NB4 (cell line): ENCODE measurements at regions not wholly inside any gene's neighbourhood (a gene's known extent, or its start where the extent isn't known, plus 50 kb on each side); places are given as distances from the start of the nearest gene placed in this dataset.
"Not testable (repeated sequence)": the region's sequence is repeated elsewhere in the genome, so short reads cannot be mapped to it uniquely, and the experiment has no call there.

Experiments
- DNase-seq: peaks from one replicate; pipeline ENCODE4 v3.0.0; 2010; ENCODE audit warnings: low read depth
- H3K4me3 ChIP-seq: one replicate; pipeline ENCODE4 v1.5.1; 2011; ENCODE audit warnings: mild to moderate bottlenecking, low read depth, low read length, moderate library complexity
- MYC ChIP-seq: IDR thresholded peaks from 2 replicates; pipeline ENCODE4 v1.6.1; 2011; ENCODE audit warnings: low read depth, low read length
- POLR2A ChIP-seq: IDR thresholded peaks from 2 replicates; pipeline ENCODE4 v1.6.1; 2011; ENCODE audit warnings: mild to moderate bottlenecking; ENCODE audit not compliant: insufficient read length; ENCODE audit errors: extremely low read depth
- TF ChIP-seq, protein P1 (sequence below): IDR thresholded peaks from one replicate; pipeline ENCODE4 v1.5.1; 2012; ENCODE audit warnings: low read depth, low read length
- TF ChIP-seq, protein P2 (sequence below): IDR thresholded peaks from 2 replicates; pipeline ENCODE4 v1.6.1; 2011; ENCODE audit warnings: low read depth, low read length

DNA sequence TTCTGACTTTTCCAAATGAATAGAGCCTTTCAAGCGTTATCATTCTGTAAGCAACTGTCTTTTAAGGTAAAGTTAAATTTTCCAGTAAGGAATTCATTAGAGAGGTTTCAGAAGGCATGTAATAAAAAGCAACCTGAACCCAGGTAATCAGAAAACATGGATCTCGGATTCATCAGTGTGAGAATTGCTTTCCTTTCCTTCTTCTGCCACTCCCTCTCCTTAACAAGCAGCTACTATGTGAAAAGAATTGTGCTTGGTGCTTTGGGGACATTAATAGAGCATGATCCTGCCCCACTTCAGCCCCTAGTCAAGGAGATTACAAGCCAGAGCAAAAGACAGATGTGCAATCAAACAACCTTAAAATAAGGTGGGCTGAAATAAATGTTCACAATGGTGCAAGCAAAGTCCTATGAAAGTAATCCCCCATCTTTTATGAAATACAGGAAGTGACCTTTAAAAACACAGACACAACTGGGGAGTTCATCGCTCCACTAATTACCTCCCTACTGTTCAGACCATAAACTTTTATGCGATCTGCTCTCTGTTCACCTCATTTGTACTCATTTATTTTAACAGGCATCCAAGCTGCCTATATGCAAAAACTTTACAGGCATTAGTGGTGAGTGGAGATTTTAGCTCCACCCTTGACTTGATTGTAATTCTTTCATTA is 122.9 kb upstream of the RASGEF1B start:
- no peak overlapping the region for H3K4me3 ChIP-seq
- DNase-seq: no peak
- TF ChIP-seq POLR2A (no peak), MYC (no peak)
- TF ChIP-seq, protein P1, sequence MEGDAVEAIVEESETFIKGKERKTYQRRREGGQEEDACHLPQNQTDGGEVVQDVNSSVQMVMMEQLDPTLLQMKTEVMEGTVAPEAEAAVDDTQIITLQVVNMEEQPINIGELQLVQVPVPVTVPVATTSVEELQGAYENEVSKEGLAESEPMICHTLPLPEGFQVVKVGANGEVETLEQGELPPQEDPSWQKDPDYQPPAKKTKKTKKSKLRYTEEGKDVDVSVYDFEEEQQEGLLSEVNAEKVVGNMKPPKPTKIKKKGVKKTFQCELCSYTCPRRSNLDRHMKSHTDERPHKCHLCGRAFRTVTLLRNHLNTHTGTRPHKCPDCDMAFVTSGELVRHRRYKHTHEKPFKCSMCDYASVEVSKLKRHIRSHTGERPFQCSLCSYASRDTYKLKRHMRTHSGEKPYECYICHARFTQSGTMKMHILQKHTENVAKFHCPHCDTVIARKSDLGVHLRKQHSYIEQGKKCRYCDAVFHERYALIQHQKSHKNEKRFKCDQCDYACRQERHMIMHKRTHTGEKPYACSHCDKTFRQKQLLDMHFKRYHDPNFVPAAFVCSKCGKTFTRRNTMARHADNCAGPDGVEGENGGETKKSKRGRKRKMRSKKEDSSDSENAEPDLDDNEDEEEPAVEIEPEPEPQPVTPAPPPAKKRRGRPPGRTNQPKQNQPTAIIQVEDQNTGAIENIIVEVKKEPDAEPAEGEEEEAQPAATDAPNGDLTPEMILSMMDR: no peak
- TF ChIP-seq, protein P2, sequence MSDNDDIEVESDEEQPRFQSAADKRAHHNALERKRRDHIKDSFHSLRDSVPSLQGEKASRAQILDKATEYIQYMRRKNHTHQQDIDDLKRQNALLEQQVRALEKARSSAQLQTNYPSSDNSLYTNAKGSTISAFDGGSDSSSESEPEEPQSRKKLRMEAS: no peak

DNA sequence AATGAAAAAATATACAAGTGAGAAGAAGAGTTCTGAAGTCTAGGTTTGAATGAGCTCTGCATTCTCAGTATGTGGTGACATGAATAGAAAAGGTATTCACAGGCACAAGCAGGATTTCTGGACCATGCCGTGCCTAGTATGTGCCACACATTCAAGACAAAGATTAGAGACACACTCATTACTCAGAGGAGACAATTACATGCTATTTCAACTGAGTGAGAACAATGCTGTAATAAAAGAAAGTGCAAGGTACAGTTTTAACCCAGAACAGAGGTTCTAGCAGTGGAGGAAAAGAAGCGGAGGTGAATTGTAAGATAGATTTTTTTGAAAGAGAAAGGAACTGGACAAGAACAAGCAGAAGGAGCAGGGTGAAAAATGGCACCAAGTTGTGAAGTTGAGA is 121.0 kb upstream of the RASGEF1B start:
- no peak for DNase-seq
- TF ChIP-seq MYC (no peak), POLR2A (no peak)
- TF ChIP-seq, protein P2: no peak
- TF ChIP-seq, protein P1: no peak
- no peak overlapping the region for H3K4me3 ChIP-seq

DNA sequence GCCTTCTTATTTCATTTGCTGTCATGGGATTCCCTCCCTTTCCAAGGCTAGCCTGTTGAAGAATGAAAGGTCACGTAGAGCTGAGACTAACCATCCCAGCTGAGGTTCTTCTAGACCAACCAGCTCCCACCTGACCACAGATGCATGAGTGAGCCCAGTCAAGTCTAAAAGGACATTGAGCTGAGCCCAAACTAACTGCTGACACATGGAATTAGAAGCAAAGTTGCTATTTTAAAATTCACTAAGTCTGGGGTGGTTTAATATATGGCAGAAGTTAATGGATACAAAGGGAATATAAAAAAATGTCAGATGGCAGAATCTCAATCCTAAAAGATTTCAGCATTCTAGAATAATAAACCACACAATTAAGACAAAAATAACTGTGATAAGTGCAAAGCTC is 118.9 kb upstream of the RASGEF1B start:
- H3K4me3 ChIP-seq: no peak overlapping the region
- TF ChIP-seq, protein P1: no peak
- no peak for TF ChIP-seq MYC
- TF ChIP-seq POLR2A: no peak
- TF ChIP-seq, protein P2: no peak
- no peak for DNase-seq

DNA sequence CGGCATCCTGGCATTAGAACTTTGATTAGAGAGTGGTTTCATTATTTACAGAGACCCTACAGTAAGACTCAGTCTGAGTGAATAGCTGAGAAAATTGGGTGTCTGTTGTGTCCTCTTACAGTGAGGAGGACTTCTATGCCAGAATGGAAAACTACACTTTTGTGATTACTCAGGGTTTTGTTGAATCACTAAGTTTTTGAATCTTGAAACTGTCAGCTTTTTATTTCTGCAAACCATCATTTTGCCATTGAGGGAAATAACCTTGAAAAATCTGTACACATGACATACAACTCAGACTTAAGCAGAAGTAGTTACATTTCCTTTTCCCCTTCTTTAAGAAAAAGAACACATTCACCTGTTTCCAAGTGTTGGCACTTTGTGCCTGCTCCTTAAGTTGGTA is 117.6 kb upstream of the RASGEF1B start:
- TF ChIP-seq, protein P2: no peak
- no peak for TF ChIP-seq POLR2A
- TF ChIP-seq MYC: no peak
- TF ChIP-seq, protein P1: no peak
- DNase-seq: no peak
- no peak overlapping the region for H3K4me3 ChIP-seq

DNA sequence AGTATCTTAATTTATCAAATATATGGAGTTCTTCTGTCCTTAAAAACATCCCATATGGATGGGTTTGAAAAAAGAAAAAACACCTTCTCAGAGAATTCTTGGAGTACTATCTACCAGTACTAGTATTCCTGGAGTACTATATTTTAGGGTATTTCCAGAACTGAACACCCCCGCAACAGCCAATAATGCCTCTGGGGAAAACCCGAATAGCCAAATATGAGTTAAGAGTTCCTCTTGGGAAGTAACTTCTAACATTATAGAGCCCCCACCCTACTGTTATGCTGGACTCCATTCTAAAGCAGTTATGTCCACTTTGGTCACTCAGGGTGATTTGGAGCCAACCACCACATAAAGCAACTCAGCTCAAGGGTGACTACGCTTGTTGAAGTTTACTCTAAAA is 115.0 kb upstream of the RASGEF1B start:
- TF ChIP-seq, protein P1: no peak
- TF ChIP-seq, protein P2: no peak
- DNase-seq: no peak
- H3K4me3 ChIP-seq: no peak overlapping the region

DNA sequence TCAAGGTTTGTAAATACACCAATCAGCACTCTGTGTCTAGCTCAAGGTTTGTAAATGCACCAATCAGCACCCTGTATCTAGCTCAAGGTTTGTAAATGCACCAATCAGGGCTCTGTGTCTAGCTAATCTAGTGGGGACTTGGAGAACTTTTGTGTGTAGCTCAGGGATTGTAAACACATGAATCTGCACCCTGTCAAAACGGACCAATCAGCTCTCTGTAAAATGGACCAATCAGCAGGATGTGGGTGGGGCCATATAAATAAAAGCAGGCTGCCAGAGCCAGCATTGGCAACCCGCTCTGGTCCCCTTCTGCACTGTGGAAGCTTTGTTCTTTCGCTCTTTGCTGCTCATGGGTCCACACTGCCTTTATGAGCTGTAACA is 109.3 kb upstream of the RASGEF1B start:
- DNase-seq, H3K4me3 ChIP-seq: not testable (repeated sequence)
